ENCODE measurements at regions not wholly inside any gene's neighbourhood (a gene's known extent, or its start where the extent isn't known, plus 50 kb on each side); places are given as distances from the start of the nearest gene placed in this dataset.

GRCh38 chr1:239457491-239458143 is 71.2 kb downstream of the CHRM3 start:
- DNase-seq (ENCODE audit: insufficient read length, low spot score, missing footprints), result no peak
- Histone ChIP-seq H2AFZ (ENCODE audit: low read length) (no peak overlapping the region), H3K4me3 (ENCODE audit: insufficient read depth, low read length) (no peak overlapping the region), H4K20me1 (ENCODE audit: insufficient read depth, low read length) (no peaks in the 10 kb centered on the region), H3K79me2 (ENCODE audit: insufficient read depth, low read length) (no peaks in the 10 kb centered on the region), H3K4me1 (ENCODE audit: insufficient read depth, low read length) (no peaks in the 10 kb centered on the region), H3K9me3 (ENCODE audit: low read depth, low read length) (no peaks in the 10 kb centered on the region), H3K4me2 (ENCODE audit: insufficient read depth, low read length) (no peak overlapping the region), H3K36me3 (ENCODE audit: insufficient read depth, low read length) (no peaks in the 10 kb centered on the region), H3K27me3 (ENCODE audit: insufficient read depth, low read length) (no peaks in the 10 kb centered on the region), H3K27ac (ENCODE audit: low read depth, low read length) (no peak overlapping the region)
- TF ChIP-seq CTCF (IDR thresholded peaks at IDR 0.05; ENCODE audit: extremely low read depth, low read depth, low read length), result no peak

GRCh38 chr1:239458144-239458500 is 71.8 kb downstream of the CHRM3 start:
- H2AFZ ChIP-seq (ENCODE audit: low read length), result no peak overlapping the region
- no peaks in the 10 kb centered on the region for H4K20me1 ChIP-seq (ENCODE audit: insufficient read depth, low read length)
- no peak for TF ChIP-seq CTCF (IDR thresholded peaks at IDR 0.05; ENCODE audit: extremely low read depth, low read depth, low read length)
- H3K4me1 ChIP-seq (ENCODE audit: insufficient read depth, low read length), result no peaks in the 10 kb centered on the region
- no peaks in the 10 kb centered on the region for H3K36me3 ChIP-seq (ENCODE audit: insufficient read depth, low read length)
- no peaks in the 10 kb centered on the region for H3K79me2 ChIP-seq (ENCODE audit: insufficient read depth, low read length)
- no peaks in the 10 kb centered on the region for H3K9me3 ChIP-seq (ENCODE audit: low read depth, low read length)
- no peak overlapping the region for H3K27ac ChIP-seq (ENCODE audit: low read depth, low read length)
- DNase-seq (ENCODE audit: insufficient read length, low spot score, missing footprints), result no peak
- no peak overlapping the region for H3K4me3 ChIP-seq (ENCODE audit: insufficient read depth, low read length)
- no peaks in the 10 kb centered on the region for H3K27me3 ChIP-seq (ENCODE audit: insufficient read depth, low read length)
- no peak overlapping the region for H3K4me2 ChIP-seq (ENCODE audit: insufficient read depth, low read length)

- H3K27me3 ChIP-seq (ENCODE audit: insufficient read depth, low read length), result no peaks in the 10 kb centered on the region
- no peak overlapping the region for H3K4me3 ChIP-seq (ENCODE audit: insufficient read depth, low read length)
- no peak overlapping the region for H3K4me2 ChIP-seq (ENCODE audit: insufficient read depth, low read length)
- H3K9me3 ChIP-seq (ENCODE audit: low read depth, low read length), result no peaks in the 10 kb centered on the region
- no peaks in the 10 kb centered on the region for H3K79me2 ChIP-seq (ENCODE audit: insufficient read depth, low read length)
- H3K4me1 ChIP-seq (ENCODE audit: insufficient read depth, low read length), result no peaks in the 10 kb centered on the region
- no peaks in the 10 kb centered on the region for H4K20me1 ChIP-seq (ENCODE audit: insufficient read depth, low read length)
- H2AFZ ChIP-seq (ENCODE audit: low read length), result no peak overlapping the region
- no peak overlapping the region for H3K27ac ChIP-seq (ENCODE audit: low read depth, low read length)
- no peak for TF ChIP-seq CTCF (IDR thresholded peaks at IDR 0.05; ENCODE audit: extremely low read depth, low read depth, low read length)
- no peak for DNase-seq (ENCODE audit: insufficient read length, low spot score, missing footprints)
- H3K36me3 ChIP-seq (ENCODE audit: insufficient read depth, low read length), result no peaks in the 10 kb centered on the region
These were observed 81.4 kb downstream of the CHRM3 start for GRCh38 chr1:239467730-239468129.

GRCh38 chr1:239478069-239478468 is 91.7 kb downstream of the CHRM3 start:
- Histone ChIP-seq H3K36me3 (ENCODE audit: insufficient read depth, low read length) (no peaks in the 10 kb centered on the region), H3K27ac (ENCODE audit: low read depth, low read length) (no peak overlapping the region), H3K4me3 (ENCODE audit: insufficient read depth, low read length) (no peak overlapping the region), H3K79me2 (ENCODE audit: insufficient read depth, low read length) (no peaks in the 10 kb centered on the region), H2AFZ (ENCODE audit: low read length) (no peak overlapping the region), H3K4me2 (ENCODE audit: insufficient read depth, low read length) (no peak overlapping the region), H3K4me1 (ENCODE audit: insufficient read depth, low read length) (no peaks in the 10 kb centered on the region), H3K27me3 (ENCODE audit: insufficient read depth, low read length) (no peaks in the 10 kb centered on the region), H4K20me1 (ENCODE audit: insufficient read depth, low read length) (no peaks in the 10 kb centered on the region), H3K9me3 (ENCODE audit: low read depth, low read length) (no peaks in the 10 kb centered on the region)
- no peak for DNase-seq (ENCODE audit: insufficient read length, low spot score, missing footprints)
- TF ChIP-seq CTCF (IDR thresholded peaks at IDR 0.05; ENCODE audit: extremely low read depth, low read depth, low read length), result no peak

All from osteoblast (primary cell).